Middle frontal gyrus (tissue), 1 donor: ENCODE measurements at regions not wholly inside any gene's neighbourhood (a gene's known extent, or its start where the extent isn't known, plus 50 kb on each side); places are given as distances from the start of the nearest gene placed in this dataset.

Source experiments
- DNase-seq: peaks from one replicate; pipeline ENCODE4 v3.0.0-alpha.2; 2015; ENCODE audit warnings: low spot score; ENCODE audit errors: extremely low spot score

DNA sequence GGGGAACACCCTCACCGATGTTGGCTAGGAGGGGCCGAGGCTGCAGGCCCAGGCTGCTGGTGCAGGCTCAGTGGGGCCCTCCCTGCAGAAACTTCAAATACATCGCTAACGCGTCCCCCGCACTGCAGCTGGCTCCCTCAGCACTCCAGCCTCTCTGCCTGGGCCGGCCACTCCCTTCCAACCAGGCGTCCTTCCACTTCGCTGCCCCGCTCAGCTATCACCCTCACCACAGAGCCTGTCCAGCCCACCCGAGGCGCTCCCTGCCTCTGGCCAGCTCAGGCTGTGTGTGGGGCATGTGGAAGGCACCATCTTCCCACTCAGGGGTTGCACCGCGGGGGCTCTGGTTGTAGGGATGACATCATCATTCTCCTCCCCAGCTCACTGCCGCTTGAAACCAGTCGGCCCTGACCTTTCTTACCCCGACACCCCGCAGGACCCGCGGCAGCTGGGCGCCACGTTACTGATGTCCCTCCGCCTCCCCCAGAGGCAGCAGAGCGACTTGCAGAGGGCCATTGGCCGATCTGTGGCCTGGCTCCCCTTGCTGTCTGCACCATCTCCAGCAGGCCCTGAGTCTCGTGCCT is 199.9 kb upstream of the RTL1 start:
- DNase-seq, result no peak

- DNase-seq, result no peak
These were observed 201.0 kb upstream of the RTL1 start for GRCh38 chr14:101104485-101104884.

DNA sequence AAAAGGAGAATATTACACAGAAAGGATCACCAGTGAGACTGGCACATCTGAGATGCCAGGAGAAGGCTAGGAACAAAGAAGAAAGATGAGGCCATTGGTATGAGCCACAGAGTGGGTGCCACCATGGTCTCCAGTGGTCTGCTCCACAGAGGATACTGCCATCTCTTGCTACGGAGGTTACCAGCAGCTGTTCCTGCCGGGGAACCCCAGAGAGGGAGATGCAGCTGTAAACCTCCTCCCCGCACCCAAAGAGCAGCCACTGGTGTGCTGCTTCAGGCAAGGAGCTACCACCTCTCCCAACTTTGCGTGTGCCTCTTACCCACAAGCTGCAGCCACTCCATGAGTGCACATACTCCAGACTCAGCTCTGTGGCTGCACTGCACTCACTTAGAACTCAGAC is 201.5 kb upstream of the RTL1 start:
- DNase-seq, result no peak

- DNase-seq, result no peak
These were observed 205.2 kb upstream of the RTL1 start for GRCh38 chr14:101108579-101109346.

DNA sequence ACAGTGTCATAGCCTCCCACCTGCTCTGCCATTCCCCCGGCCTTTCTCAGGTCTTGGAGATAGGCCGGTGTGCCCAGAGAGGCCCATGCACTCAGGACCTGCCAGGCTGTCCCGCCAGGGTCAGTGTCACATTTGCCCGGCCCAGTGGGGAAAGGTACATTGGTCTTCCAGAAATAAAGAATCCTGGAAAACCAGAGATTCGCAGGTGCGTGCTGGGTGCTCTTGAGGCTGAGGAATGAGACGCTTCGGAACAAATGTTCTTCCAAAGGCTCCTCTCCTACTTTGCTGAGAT is 205.8 kb upstream of the RTL1 start:
- no peak for DNase-seq

DNA sequence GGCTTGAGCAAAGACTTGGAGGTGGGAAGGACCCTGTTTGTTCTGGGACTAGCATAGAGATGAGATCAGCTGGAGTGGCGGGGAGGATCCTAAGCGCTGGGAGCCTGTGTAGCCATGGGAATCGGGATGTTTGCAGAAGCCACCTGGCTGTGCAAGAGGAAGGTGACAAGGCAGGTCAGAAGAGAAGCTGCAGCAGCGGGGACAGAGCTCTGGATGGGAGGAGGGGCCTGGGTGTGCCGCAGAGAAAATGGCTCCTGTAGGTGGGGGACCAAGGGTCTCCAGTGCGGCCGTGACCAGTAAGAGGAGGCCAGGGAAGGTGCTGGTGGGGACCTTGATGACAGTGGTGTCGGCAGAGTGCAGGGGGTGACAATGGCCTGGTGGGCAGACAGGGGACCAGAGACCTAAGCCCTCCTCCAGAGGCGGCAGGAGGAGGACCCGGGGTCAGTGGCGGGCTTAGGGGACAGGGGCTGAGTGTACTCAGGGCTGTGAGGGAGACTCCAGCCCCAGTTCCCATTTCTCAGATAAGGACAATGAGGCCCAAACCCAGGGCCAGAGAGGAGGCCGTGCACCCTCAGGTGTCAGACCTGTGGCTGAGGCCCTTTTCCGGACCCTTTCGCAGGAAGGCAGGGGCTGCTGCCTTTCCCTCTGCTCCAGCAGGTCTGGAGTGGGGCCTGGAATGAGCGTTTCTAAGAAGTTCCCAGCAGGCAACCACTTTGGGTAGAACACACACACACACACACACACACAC is 206.6 kb upstream of the RTL1 start:
- no peak for DNase-seq

- DNase-seq, result no peak
These were observed 207.5 kb upstream of the RTL1 start for GRCh38 chr14:101110729-101111619.

GRCh38 chr14:101111620-101112290 is 208.2 kb upstream of the RTL1 start:
- no peak for DNase-seq

GRCh38 chr14:101112351-101113107 is 209.0 kb upstream of the RTL1 start:
- no peak for DNase-seq

- DNase-seq, result no peak
These were observed 209.6 kb upstream of the RTL1 start for GRCh38 chr14:101113108-101113612.

DNA sequence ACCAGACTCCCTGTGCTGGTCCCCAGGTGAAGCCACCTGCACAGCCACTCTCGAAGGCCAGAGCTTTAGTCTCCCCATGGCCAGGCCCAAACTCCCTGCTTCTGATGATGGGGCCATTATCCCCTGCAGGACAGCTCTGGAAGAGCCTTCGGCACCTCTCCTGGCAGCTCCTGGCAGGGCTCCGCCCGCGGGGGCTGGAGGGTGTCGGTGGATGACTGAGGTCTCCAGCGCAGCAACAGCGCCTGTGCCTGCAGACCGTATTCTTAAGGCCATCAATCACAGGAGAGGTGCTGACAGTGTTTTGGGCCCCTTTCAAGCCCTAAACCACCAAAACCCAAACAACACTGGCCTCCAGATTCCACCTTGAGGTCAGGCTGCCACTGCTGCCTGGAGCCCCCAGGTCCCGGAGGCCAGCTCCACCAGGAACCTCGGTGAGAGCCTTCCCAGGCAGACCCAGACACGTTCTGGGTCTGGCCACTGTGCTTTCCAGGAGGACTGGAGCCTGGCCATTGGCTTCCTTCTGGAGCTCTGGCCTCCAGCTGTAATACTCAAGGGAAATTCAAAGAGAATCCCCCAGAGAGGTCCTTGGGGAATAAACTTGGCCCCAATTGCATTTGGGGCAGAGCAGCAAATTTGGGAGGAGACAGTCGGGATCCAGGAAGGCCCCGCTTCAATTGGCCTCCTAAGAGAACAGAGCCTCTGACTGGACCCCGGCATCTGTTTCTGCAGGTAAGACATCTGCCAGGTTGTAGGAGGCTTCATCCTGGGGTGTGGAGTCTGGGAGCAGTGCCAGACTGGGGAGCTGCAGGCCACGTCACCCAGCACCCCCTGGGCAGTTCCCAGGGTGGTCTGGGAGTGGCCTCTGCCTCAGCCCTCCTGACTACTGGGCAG is 210.6 kb upstream of the RTL1 start:
- DNase-seq, result no peak

DNA sequence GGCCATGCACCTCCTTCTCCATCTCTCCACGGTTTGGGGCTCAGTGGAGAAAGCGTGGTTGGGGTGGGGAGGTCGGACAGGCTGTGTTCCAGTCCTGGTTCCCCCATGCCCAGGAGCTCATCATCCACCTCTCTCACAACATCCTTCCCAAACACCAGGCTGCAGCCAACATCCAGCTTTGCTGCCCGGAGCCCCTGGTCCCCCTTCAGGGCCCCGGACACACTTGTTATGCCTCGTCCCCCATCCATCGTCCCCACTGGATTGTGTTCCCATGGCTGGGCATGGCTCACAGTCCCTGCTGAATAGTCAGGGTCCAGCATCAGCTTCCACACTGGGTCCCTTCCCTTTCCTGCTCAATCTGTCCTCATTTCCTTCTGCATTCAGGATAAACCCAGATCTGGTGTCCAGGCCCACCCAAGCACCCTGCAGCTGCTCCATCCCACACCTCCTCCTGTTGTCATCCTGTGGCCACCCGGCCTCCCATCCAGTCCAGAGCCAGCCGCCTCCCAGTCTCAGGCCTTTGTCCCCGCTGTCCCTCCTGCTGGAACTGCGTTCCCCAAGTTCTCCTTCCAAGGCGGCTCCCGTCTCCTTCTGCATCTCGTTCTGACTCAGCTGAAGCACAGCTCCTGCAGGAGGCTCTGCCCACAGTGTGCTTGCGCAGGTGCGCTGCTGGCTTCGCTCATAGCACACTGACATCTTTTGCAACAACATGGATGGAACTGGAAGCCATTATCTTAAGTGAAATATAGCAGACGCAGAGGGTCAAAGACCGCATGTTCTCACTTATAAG is 211.4 kb upstream of the RTL1 start:
- DNase-seq, result no peak

DNA sequence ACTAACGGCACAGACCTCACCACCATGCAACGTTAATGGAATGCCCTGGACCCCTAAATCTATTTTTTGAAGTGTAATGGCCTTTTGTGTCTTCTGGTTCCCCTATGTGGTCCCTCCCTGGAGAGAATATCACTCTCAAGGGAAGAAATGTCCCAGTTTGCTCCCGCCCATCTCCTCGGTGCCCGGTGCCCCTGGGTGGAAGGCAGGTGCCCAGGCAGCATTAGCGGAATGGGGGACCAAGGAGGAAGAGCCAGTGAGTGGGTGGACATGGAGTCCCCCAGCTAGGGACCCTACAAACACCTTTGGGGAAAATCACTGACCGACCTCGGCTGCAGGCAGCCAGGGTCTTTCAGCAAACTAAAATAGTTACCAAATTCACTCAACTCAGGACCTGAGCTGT is 212.1 kb upstream of the RTL1 start:
- no peak for DNase-seq

- DNase-seq, result no peak
These were observed 212.5 kb upstream of the RTL1 start for GRCh38 chr14:101116065-101116464.

DNA sequence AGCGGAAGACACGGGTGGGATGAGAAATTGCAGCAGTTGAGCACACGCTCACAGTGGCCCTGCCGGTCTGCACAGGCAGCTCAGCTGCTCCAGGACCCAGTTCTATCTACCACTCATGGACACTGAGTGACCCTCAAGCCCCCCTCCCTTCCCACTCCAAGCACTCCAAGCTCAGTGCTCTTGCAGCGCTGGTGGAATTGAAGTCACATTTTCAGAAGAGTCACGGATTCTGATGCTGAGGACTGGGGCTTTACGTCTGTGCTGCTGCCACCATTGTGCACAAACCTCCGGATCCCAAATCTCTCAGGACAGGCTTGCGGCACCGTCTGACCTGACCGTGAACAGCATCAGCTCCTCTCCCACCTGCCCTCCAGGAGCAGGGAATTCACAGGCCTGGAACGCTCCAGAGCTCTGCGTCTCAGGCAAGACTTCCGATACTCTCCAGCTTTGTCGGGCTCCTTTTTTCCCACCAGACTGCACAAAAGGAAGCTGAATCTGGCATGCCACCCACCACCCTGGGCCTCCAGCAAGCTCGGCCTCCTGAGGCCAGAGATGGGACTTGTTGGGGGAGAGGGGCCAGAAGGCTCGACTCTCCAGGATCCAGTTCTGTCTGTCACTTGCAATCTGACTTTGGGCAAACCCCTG is 213.1 kb upstream of the RTL1 start:
- DNase-seq, result no peak

DNA sequence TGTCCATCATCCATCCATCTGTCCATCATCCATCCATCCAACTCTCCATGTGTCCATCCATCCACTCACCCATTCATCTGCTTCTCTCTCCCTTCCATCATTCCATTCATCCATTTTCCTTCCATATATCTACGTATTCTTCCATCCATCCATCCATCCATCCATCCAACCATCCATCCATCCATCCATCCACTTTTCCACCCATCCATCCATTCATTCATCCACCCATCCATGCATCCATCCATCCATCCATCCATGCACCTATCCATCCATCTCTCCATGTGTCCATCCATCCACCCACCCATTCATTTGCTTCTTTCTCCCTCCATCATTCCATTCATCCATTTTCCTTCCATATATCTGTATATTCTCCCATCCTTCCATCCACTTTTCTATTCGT is 214.0 kb upstream of the RTL1 start:
- DNase-seq, result no peak

- DNase-seq, result no peak
These were observed 214.7 kb upstream of the RTL1 start for GRCh38 chr14:101118233-101118632.
